ENCODE measurements at regions not wholly inside any gene's neighbourhood (a gene's known extent, or its start where the extent isn't known, plus 50 kb on each side); places are given as distances from the start of the nearest gene placed in this dataset.

DNA sequence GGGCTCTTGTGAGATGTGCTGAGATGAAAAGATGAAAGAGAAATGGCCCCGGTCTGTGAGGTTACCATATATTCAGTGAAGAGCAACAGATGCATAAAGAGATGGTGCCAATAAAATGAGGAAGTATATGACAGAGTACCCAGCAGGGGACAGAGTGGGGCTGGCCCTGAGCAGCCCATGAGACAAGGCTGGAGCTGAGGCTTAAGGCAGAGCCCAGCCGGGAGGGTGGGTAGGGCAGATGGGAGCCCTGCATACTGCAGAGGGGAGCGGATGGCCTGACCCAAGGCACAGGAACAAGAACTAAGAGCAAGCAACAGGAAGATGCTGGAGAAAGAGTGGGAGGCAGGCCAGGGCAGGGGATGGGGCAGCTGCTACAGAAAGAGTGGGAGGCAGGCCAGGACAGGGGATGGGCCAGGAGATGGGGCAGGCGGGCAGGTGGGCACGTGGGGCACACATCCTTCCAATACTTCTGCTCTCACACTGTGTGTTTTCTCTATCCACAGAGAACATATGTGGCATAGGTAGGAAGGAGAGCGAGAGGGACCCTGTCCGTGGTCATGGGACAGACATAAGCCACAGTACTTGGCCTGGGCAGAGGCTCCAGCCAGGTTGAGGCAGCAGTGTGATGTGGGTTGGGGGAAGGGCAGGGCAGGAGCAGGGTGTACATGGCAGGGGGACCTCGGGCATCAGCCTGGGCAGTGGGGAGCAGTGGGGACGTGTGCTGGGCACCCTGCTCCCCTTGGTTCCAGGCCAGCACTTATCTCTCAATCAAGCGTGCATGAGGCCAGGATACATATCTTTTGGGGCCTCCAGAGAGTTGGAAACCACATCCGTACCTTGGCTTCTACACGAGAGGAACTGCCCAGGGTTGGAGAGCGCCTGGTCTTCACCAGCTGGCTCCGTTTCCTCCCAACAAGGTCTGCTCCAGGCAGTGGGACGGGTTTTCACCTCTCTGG, 91.6 kb upstream of the IKZF1 start:
- TF ChIP-seq, protein P1, sequence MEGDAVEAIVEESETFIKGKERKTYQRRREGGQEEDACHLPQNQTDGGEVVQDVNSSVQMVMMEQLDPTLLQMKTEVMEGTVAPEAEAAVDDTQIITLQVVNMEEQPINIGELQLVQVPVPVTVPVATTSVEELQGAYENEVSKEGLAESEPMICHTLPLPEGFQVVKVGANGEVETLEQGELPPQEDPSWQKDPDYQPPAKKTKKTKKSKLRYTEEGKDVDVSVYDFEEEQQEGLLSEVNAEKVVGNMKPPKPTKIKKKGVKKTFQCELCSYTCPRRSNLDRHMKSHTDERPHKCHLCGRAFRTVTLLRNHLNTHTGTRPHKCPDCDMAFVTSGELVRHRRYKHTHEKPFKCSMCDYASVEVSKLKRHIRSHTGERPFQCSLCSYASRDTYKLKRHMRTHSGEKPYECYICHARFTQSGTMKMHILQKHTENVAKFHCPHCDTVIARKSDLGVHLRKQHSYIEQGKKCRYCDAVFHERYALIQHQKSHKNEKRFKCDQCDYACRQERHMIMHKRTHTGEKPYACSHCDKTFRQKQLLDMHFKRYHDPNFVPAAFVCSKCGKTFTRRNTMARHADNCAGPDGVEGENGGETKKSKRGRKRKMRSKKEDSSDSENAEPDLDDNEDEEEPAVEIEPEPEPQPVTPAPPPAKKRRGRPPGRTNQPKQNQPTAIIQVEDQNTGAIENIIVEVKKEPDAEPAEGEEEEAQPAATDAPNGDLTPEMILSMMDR (IDR thresholded peaks at IDR 0.05; ENCODE audit: low read depth, low read length, poor library complexity, severe bottlenecking): peak; percentile 32
- no peak for TF ChIP-seq EZH2phosphoT487 (IDR thresholded peaks at IDR 0.05; ENCODE audit: borderline replicate concordance, low read length)
